Loucy (cell line): ENCODE measurements at regions not wholly inside any gene's neighbourhood (a gene's known extent, or its start where the extent isn't known, plus 50 kb on each side); places are given as distances from the start of the nearest gene placed in this dataset.

ENCODE experiments used
- EZH2phosphoT487 ChIP-seq: fragments of 200-600 bp; IDR thresholded peaks from 2 replicates; pipeline ENCODE4 v1.6.1; 2018; ENCODE audit warnings: antibody characterized with exemption, mild to moderate bottlenecking, moderate library complexity, borderline replicate concordance
- TF ChIP-seq, protein P1 (sequence below): fragments of 200-600 bp; sonication (generic); conservative IDR thresholded peaks from 2 replicates; pipeline ENCODE4 v1.5.1; 2014; ENCODE audit warnings: mild to moderate bottlenecking, antibody characterized with exemption, low read length

DNA sequence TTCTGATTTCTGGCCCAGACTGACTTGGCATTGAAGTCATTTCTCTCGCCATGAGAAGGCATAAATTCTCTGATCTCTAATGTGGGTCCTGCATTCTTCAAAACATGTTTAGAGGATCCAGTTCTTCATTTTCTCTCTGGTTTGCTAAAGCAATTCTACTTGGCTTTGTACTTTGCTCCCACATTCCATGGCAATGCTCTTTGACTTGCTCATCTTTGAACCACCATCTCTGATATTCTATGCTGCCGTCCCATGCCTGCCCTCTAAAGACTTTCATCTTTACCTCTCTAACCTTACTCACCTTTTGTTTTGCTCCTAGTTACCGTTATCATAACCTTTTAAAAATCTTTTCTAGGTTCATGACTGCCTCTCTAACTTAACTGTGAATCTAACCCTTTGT lies 366.9 kb downstream of the KIF4B start:
- no peak for TF ChIP-seq EZH2phosphoT487
- TF ChIP-seq, protein P1, sequence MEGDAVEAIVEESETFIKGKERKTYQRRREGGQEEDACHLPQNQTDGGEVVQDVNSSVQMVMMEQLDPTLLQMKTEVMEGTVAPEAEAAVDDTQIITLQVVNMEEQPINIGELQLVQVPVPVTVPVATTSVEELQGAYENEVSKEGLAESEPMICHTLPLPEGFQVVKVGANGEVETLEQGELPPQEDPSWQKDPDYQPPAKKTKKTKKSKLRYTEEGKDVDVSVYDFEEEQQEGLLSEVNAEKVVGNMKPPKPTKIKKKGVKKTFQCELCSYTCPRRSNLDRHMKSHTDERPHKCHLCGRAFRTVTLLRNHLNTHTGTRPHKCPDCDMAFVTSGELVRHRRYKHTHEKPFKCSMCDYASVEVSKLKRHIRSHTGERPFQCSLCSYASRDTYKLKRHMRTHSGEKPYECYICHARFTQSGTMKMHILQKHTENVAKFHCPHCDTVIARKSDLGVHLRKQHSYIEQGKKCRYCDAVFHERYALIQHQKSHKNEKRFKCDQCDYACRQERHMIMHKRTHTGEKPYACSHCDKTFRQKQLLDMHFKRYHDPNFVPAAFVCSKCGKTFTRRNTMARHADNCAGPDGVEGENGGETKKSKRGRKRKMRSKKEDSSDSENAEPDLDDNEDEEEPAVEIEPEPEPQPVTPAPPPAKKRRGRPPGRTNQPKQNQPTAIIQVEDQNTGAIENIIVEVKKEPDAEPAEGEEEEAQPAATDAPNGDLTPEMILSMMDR, result no peak
